OCI-LY7 (cell line): ENCODE measurements at regions not wholly inside any gene's neighbourhood (a gene's known extent, or its start where the extent isn't known, plus 50 kb on each side); places are given as distances from the start of the nearest gene placed in this dataset.

Source experiments
- BruUV-seq: library from RNA; stranded (reverse); fragments of 400-500 nt; replicated peaks from 2 replicates; lab custom pipeline; 2021; lab: Mats Ljungman, UMichigan
- CTCF ChIA-PET: fragments of 300-600 bp; sonication (Branson Sonifier 250); formaldehyde crosslinking; loops from one replicate; lab custom pipeline; 2022; ENCODE audit warnings: antibody characterized with exemption; ENCODE audit not compliant: unreplicated experiment; lab: Charles Lee
- POLR2A ChIA-PET: fragments of 300-600 bp; sonication (Branson Sonifier 250); formaldehyde crosslinking; loops from one replicate; lab custom pipeline; 2022; ENCODE audit warnings: antibody characterized with exemption; lab: Charles Lee
- DNase-seq: peaks from one replicate; pipeline ENCODE4 v3.0.0-alpha.2; 2015; ENCODE audit warnings: low spot score
- H2AFZ ChIP-seq: fragments of 200-600 bp; sonication (generic), shearing (Covaris generic); 2 replicates; pipeline ENCODE4 v1.6.1; 2014; ENCODE audit warnings: mild to moderate bottlenecking, antibody characterized with exemption, low read length, moderate library complexity
- H3K27ac ChIP-seq: fragments of 200-600 bp; sonication (generic); 2 replicates; pipeline ENCODE4 v1.5.1; 2014; ENCODE audit warnings: mixed run types, low read depth, mild to moderate bottlenecking, moderate library complexity, low read length, inconsistent platforms; ENCODE audit not compliant: poor library complexity, severe bottlenecking
- H3K36me3 ChIP-seq: fragments of 200-600 bp; sonication (generic); 2 replicates; pipeline ENCODE4 v1.6.1; 2014; ENCODE audit warnings: mild to moderate bottlenecking, antibody characterized with exemption, low read length, moderate library complexity, mixed read lengths; ENCODE audit not compliant: insufficient read depth
- H3K4me1 ChIP-seq: fragments of 200-600 bp; sonication (generic); 2 replicates; pipeline ENCODE4 v1.5.1; 2014; ENCODE audit warnings: mild to moderate bottlenecking, low read length; ENCODE audit not compliant: insufficient read depth, poor library complexity, severe bottlenecking
- H3K4me2 ChIP-seq: fragments of 200-600 bp; sonication (generic); 2 replicates; pipeline ENCODE4 v1.6.1; 2014; ENCODE audit warnings: mild to moderate bottlenecking, low read length
- H3K4me3 ChIP-seq: fragments of 200-600 bp; sonication (generic); 2 replicates; pipeline ENCODE4 v1.5.1; 2014; ENCODE audit warnings: mild to moderate bottlenecking, low read depth, low read length; ENCODE audit not compliant: poor library complexity, severe bottlenecking
- H3K79me2 ChIP-seq: fragments of 200-600 bp; sonication (generic); 2 replicates; pipeline ENCODE4 v1.6.1; 2016; ENCODE audit warnings: low read depth, mild to moderate bottlenecking, low read length, moderate library complexity, mixed read lengths; ENCODE audit not compliant: insufficient read depth
- H3K9me2 ChIP-seq: fragments of 200-600 bp; sonication (generic); 2 replicates; pipeline ENCODE4 v1.6.1; 2016; ENCODE audit warnings: mild to moderate bottlenecking, low read length, mixed read lengths; ENCODE audit not compliant: insufficient read depth
- H3K9me3 ChIP-seq: fragments of 200-600 bp; sonication (generic); 2 replicates; pipeline ENCODE4 v1.6.1; 2014; ENCODE audit warnings: mild to moderate bottlenecking, mixed run types, low read length, mixed read lengths
- H4K20me1 ChIP-seq: fragments of 200-600 bp; sonication (generic); 2 replicates; pipeline ENCODE4 v1.6.1; 2014; ENCODE audit warnings: mild to moderate bottlenecking, antibody characterized with exemption, low read length, moderate library complexity, mixed read lengths; ENCODE audit not compliant: insufficient read depth
- EZH2phosphoT487 ChIP-seq: fragments of 200-600 bp; sonication (generic); IDR thresholded peaks from 2 replicates; pipeline ENCODE4 v1.6.1; 2018; ENCODE audit warnings: low read depth, borderline replicate concordance, mild to moderate bottlenecking, mixed run types, antibody characterized with exemption, low read length, moderate library complexity, mixed read lengths
- intact Hi-C: fragments of 100-400 bp; cut with micrococcal nuclease; formaldehyde crosslinking; loops from one replicate; pipeline ENCODE4 v1.10.0; 2022; ENCODE audit not compliant: unreplicated experiment
- TF ChIP-seq, protein P1 (sequence below): fragments of 200-600 bp; sonication (generic); conservative IDR thresholded peaks from 2 replicates; pipeline ENCODE4 v1.5.1; 2014; ENCODE audit warnings: mild to moderate bottlenecking, antibody characterized with exemption, low read length, moderate library complexity, mixed read lengths

DNA sequence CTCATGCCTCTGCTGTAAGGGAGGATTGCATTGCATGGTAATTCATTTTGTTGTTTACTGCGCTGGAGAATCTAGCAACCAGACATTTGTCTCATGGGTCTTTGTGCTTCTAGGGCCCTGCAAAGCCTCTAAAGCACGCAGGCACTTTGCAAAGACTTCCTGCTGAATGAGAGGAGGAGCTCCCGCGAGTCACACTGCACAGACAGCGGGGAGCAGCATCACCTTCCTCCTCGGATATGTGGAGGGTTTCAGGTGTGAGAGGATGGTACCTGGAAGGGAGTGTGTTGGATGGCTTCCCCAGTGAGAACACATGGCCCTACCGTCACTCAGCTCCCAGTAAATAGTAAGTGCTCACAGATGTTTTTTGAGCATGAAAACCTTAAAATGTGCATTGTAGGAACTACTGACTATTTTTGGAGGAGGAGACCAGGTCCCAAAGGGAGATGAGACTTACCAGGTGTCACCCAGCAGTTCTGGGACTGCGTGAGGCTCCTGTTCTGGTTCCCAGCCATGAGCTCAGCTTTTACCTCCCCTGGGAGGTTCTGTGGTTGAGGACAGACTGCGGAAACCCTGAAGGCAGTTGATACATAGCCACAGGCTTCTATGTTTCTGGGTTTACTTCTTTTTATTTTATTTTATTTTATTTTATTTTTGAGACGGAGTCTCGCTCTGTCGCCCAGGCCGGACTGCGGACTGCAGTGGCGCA lies 278.0 kb downstream of the FGF9 start:
- H3K36me3 ChIP-seq, result no peaks in the 10 kb centered on the region
- no TSS peak for BruUV-seq
- no peak for DNase-seq
- H3K79me2 ChIP-seq, result no peaks in the 10 kb centered on the region
- CTCF ChIA-PET, result no interaction called here
- H3K4me1 ChIP-seq, result no peaks in the 10 kb centered on the region
- no peak overlapping the region for H2AFZ ChIP-seq
- no peaks in the 10 kb centered on the region for H4K20me1 ChIP-seq
- TF ChIP-seq, protein P1, sequence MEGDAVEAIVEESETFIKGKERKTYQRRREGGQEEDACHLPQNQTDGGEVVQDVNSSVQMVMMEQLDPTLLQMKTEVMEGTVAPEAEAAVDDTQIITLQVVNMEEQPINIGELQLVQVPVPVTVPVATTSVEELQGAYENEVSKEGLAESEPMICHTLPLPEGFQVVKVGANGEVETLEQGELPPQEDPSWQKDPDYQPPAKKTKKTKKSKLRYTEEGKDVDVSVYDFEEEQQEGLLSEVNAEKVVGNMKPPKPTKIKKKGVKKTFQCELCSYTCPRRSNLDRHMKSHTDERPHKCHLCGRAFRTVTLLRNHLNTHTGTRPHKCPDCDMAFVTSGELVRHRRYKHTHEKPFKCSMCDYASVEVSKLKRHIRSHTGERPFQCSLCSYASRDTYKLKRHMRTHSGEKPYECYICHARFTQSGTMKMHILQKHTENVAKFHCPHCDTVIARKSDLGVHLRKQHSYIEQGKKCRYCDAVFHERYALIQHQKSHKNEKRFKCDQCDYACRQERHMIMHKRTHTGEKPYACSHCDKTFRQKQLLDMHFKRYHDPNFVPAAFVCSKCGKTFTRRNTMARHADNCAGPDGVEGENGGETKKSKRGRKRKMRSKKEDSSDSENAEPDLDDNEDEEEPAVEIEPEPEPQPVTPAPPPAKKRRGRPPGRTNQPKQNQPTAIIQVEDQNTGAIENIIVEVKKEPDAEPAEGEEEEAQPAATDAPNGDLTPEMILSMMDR, result no peak
- no peak for TF ChIP-seq EZH2phosphoT487
- no peaks in the 10 kb centered on the region for H3K9me2 ChIP-seq
- intact Hi-C loops, result no loop called here
- no peak overlapping the region for H3K27ac ChIP-seq
- 0 out of 2 replicates have a peak, but pooled peaks cover 7% of the 10 kb centered on the region for H3K9me3 ChIP-seq
- POLR2A ChIA-PET, result no interaction called here
- H3K4me3 ChIP-seq, result no peak overlapping the region
- H3K4me2 ChIP-seq, result no peak overlapping the region

DNA sequence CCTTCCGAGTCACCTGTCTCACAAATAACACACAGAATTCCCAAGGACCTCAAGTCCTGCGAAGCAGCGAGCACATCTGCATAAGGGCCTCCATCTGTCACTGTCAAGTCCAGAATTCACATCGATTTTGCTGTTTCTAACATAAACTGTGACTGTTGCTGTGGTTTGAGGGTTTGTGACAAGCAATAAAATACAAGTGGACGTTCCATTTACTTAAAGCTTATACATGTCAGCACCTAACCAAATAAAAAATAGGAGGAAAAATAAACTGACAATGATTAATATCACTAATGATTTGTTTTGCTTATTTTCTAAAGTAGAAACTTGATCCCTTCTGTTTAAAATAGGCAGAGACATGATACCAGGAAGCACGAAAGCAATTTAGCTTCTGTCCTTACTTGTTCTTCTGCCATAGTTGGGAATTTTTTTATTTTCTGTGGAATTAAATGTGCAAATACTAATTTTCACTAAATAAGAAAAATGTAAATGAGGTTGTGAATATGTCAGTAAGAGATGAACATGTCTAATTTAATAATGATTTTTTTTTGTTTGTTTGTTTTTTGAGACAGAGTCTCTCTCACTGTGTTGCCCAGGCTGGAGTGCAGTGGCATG lies 279.1 kb downstream of the FGF9 start:
- intact Hi-C loops, result no loop called here
- no peaks in the 10 kb centered on the region for H4K20me1 ChIP-seq
- H3K36me3 ChIP-seq, result no peaks in the 10 kb centered on the region
- ChIA-PET POLR2A (no interaction called here), CTCF (no interaction called here)
- no peaks in the 10 kb centered on the region for H3K4me1 ChIP-seq
- no peak overlapping the region for H2AFZ ChIP-seq
- no peak overlapping the region for H3K4me2 ChIP-seq
- no TSS peak for BruUV-seq
- H3K4me3 ChIP-seq, result no peak overlapping the region
- no peak overlapping the region for H3K27ac ChIP-seq
- DNase-seq, result no peak
- TF ChIP-seq, protein P1, result no peak
- TF ChIP-seq EZH2phosphoT487, result no peak
- no peaks in the 10 kb centered on the region for H3K79me2 ChIP-seq
- no peaks in the 10 kb centered on the region for H3K9me3 ChIP-seq
- no peaks in the 10 kb centered on the region for H3K9me2 ChIP-seq

DNA sequence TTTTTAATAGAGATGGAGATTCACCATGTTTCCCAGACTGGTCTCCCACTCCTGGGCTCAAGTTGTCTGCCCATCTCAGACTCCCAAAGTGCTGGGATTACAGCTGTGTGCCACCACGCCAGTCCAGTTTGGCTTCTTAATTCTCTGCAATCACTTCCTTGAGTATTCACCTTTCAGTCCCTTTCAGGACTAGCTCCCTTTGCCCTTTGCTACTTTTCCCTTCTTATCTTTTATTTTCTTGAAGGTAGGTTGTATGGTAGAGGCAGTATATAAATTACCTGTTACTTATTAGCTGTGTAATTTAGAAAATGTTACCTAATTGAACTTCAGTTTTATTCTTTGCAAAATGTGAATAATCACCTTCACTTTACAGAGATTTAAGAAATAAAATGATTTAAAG lies 285.8 kb downstream of the FGF9 start:
- BruUV-seq, result no TSS peak
- Histone ChIP-seq H3K9me3 (no peaks in the 10 kb centered on the region), H3K4me2 (no peak overlapping the region), H3K9me2 (no peaks in the 10 kb centered on the region), H2AFZ (no peak overlapping the region), H3K4me3 (no peak overlapping the region), H3K27ac (no peak overlapping the region), H4K20me1 (no peaks in the 10 kb centered on the region), H3K36me3 (no peaks in the 10 kb centered on the region), H3K4me1 (no peaks in the 10 kb centered on the region), H3K79me2 (no peaks in the 10 kb centered on the region)
- ChIA-PET POLR2A (interaction anchor here (0.6 kb wide), 1 partner anchor 894 kb away, joined by 4 read pairs; no protein-coding TSS in a partner anchor), CTCF (no interaction called here)
- TF ChIP-seq EZH2phosphoT487, result no peak
- TF ChIP-seq, protein P1, result no peak
- DNase-seq, result no peak
- intact Hi-C loops, result no loop called here
